ENCODE measurements at regions not wholly inside any gene's neighbourhood (a gene's known extent, or its start where the extent isn't known, plus 50 kb on each side); places are given as distances from the start of the nearest gene placed in this dataset.

DNA sequence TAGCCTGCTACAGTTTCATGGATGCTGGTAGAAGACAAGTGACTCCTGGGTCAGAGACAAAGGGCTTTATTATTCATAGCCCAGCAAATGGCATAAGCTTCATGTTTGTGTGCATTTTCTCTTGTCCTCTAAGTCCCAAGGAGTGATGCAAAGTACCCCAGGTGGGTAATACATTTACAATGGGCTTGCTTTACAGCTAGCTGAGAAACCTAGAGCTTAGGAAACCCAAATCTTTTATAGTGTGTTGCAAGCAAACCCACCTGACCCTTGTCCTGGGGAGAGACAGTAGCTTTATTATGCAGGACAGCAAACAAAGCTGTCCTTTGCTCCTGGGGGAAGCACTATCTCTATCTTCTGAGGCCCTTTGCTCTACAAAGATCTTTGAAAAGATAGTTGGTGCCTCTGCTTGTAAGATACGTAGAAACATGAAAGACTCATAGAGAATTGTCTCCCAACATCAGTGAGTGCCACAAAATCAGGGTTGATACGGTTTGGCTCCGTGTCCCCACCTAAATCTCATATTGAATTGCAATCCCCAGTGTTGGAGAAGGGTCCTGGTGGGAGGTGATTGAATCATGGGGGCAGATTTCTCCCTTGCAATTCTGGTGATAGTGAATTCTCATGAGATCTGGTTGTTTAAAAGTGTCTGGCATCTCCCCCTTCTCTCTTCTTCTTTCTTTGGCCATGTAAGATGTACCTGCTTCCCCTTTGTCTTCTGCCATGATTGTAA is 315.8 kb upstream of the USP24 start (continued):
- TF ChIP-seq ZNF616 (CRISPR knock-in tag; IDR thresholded peaks at IDR 0.05; ENCODE audit: low read depth) (no peak), KLF12 (CRISPR knock-in tag; IDR thresholded peaks at IDR 0.05; ENCODE audit: borderline replicate concordance) (no peak), NCOA2 (CRISPR knock-in tag; IDR thresholded peaks at IDR 0.05) (peak; percentile 98), SMARCC2 (IDR thresholded peaks at IDR 0.05) (no peak), U2AF1 (optimal IDR thresholded peaks at IDR 0.05; ENCODE audit: low read depth, low read length) (no peak), KLF6 (CRISPR knock-in tag; IDR thresholded peaks at IDR 0.05) (no peak), ZNF564 (CRISPR knock-in tag; IDR thresholded peaks at IDR 0.05) (no peak), RFX5 (IDR thresholded peaks at IDR 0.05; ENCODE audit: low read depth, low read length) (no peak), POGZ (CRISPR knock-in tag; IDR thresholded peaks at IDR 0.05) (peak; percentile 82; the same call in 1 of the 2 replicates), ZNF563 (CRISPR knock-in tag; IDR thresholded peaks at IDR 0.05) (no peak), ZNF17 (CRISPR knock-in tag; IDR thresholded peaks at IDR 0.05) (no peak)
- TF ChIP-seq, protein P1, sequence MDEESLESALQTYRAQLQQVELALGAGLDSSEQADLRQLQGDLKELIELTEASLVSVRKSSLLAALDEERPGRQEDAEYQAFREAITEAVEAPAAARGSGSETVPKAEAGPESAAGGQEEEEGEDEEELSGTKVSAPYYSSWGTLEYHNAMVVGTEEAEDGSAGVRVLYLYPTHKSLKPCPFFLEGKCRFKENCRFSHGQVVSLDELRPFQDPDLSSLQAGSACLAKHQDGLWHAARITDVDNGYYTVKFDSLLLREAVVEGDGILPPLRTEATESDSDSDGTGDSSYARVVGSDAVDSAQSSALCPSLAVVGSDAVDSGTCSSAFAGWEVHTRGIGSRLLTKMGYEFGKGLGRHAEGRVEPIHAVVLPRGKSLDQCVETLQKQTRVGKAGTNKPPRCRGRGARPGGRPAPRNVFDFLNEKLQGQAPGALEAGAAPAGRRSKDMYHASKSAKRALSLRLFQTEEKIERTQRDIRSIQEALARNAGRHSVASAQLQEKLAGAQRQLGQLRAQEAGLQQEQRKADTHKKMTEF (CRISPR knock-in tag; IDR thresholded peaks at IDR 0.05), result peak; percentile 91
- TF ChIP-seq, protein P2, sequence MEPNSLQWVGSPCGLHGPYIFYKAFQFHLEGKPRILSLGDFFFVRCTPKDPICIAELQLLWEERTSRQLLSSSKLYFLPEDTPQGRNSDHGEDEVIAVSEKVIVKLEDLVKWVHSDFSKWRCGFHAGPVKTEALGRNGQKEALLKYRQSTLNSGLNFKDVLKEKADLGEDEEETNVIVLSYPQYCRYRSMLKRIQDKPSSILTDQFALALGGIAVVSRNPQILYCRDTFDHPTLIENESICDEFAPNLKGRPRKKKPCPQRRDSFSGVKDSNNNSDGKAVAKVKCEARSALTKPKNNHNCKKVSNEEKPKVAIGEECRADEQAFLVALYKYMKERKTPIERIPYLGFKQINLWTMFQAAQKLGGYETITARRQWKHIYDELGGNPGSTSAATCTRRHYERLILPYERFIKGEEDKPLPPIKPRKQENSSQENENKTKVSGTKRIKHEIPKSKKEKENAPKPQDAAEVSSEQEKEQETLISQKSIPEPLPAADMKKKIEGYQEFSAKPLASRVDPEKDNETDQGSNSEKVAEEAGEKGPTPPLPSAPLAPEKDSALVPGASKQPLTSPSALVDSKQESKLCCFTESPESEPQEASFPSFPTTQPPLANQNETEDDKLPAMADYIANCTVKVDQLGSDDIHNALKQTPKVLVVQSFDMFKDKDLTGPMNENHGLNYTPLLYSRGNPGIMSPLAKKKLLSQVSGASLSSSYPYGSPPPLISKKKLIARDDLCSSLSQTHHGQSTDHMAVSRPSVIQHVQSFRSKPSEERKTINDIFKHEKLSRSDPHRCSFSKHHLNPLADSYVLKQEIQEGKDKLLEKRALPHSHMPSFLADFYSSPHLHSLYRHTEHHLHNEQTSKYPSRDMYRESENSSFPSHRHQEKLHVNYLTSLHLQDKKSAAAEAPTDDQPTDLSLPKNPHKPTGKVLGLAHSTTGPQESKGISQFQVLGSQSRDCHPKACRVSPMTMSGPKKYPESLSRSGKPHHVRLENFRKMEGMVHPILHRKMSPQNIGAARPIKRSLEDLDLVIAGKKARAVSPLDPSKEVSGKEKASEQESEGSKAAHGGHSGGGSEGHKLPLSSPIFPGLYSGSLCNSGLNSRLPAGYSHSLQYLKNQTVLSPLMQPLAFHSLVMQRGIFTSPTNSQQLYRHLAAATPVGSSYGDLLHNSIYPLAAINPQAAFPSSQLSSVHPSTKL (CRISPR knock-in tag; IDR thresholded peaks at IDR 0.05), result peak; percentile 94
- TF ChIP-seq, protein P3, sequence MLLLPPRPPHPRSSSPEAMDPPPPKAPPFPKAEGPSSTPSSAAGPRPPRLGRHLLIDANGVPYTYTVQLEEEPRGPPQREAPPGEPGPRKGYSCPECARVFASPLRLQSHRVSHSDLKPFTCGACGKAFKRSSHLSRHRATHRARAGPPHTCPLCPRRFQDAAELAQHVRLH (CRISPR knock-in tag; IDR thresholded peaks at IDR 0.05; ENCODE audit: borderline replicate concordance, low read depth), result peak; percentile 80
- TF ChIP-seq, protein P4, sequence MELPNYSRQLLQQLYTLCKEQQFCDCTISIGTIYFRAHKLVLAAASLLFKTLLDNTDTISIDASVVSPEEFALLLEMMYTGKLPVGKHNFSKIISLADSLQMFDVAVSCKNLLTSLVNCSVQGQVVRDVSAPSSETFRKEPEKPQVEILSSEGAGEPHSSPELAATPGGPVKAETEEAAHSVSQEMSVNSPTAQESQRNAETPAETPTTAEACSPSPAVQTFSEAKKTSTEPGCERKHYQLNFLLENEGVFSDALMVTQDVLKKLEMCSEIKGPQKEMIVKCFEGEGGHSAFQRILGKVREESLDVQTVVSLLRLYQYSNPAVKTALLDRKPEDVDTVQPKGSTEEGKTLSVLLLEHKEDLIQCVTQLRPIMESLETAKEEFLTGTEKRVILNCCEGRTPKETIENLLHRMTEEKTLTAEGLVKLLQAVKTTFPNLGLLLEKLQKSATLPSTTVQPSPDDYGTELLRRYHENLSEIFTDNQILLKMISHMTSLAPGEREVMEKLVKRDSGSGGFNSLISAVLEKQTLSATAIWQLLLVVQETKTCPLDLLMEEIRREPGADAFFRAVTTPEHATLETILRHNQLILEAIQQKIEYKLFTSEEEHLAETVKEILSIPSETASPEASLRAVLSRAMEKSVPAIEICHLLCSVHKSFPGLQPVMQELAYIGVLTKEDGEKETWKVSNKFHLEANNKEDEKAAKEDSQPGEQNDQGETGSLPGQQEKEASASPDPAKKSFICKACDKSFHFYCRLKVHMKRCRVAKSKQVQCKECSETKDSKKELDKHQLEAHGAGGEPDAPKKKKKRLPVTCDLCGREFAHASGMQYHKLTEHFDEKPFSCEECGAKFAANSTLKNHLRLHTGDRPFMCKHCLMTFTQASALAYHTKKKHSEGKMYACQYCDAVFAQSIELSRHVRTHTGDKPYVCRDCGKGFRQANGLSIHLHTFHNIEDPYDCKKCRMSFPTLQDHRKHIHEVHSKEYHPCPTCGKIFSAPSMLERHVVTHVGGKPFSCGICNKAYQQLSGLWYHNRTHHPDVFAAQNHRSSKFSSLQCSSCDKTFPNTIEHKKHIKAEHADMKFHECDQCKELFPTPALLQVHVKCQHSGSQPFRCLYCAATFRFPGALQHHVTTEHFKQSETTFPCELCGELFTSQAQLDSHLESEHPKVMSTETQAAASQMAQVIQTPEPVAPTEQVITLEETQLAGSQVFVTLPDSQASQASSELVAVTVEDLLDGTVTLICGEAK (IDR thresholded peaks at IDR 0.05), result no peak
- TF ChIP-seq, protein P4 (CRISPR knock-in tag; IDR thresholded peaks at IDR 0.05), result 0 out of 2 replicates have a peak, but pooled peaks have one; percentile 29
